NOMO-1 treated with dmso at 0.1 percent for 144 hours (cell line): ENCODE measurements at regions not wholly inside any gene's neighbourhood (a gene's known extent, or its start where the extent isn't known, plus 50 kb on each side); places are given as distances from the start of the nearest gene placed in this dataset.
"Not testable (repeated sequence)": the region's sequence is repeated elsewhere in the genome, so short reads cannot be mapped to it uniquely, and the experiment has no call there.

Experiments used
- DNase-seq: peaks from one replicate; lab custom pipeline; 2025; ENCODE audit not compliant: unreplicated experiment; lab: John Stamatoyannopoulos, UW

- DNase-seq: peak; percentile 22
Measured at GRCh38 chr2:175690113-175690837, 311.8 kb downstream of the LNPK start.

GRCh38 chr2:175688243-175688642 is 313.8 kb downstream of the LNPK start:
- no peak for DNase-seq

- no peak for DNase-seq
Measured at GRCh38 chr2:175687465-175687864, 314.6 kb downstream of the LNPK start.

GRCh38 chr2:175686002-175686401 is 316.1 kb downstream of the LNPK start:
- no peak for DNase-seq

GRCh38 chr2:175684466-175684865 is 317.6 kb downstream of the LNPK start:
- no peak for DNase-seq

GRCh38 chr2:175679728-175680127 is 322.3 kb downstream of the LNPK start:
- no peak for DNase-seq

GRCh38 chr2:175679231-175679630 is 322.8 kb downstream of the LNPK start:
- DNase-seq: no peak

- DNase-seq: no peak
Measured at GRCh38 chr2:175677880-175678279, 324.2 kb downstream of the LNPK start.

- no peak for DNase-seq
Measured at GRCh38 chr2:175676813-175677212, 325.3 kb downstream of the LNPK start.

GRCh38 chr2:175668804-175669203 is 333.3 kb downstream of the LNPK start:
- DNase-seq: not testable (repeated sequence)

- no peak for DNase-seq
Measured at GRCh38 chr2:175662335-175662734, 339.7 kb downstream of the LNPK start.

- no peak for DNase-seq
Measured at GRCh38 chr2:175648577-175649063, 353.4 kb downstream of the LNPK start.

- DNase-seq: no peak
Measured at GRCh38 chr2:175647058-175647457, 355.0 kb downstream of the LNPK start.

- DNase-seq: no peak
Measured at GRCh38 chr2:175640655-175641054, 361.4 kb downstream of the LNPK start.

- DNase-seq: no peak
Measured at GRCh38 chr2:175633227-175633626, 368.8 kb downstream of the LNPK start.

GRCh38 chr2:175631245-175631623 is 370.8 kb downstream of the LNPK start:
- no peak for DNase-seq

- peak; percentile 17 for DNase-seq
Measured at GRCh38 chr2:175630280-175631244, 371.5 kb downstream of the LNPK start.

GRCh38 chr2:175628243-175628642 is 373.8 kb downstream of the LNPK start:
- DNase-seq: no peak

- no peak for DNase-seq
Measured at GRCh38 chr2:175627405-175627804, 374.7 kb downstream of the LNPK start.

GRCh38 chr2:175626796-175627195 is 375.3 kb downstream of the LNPK start:
- no peak for DNase-seq

GRCh38 chr2:175624785-175625184 is 377.3 kb downstream of the LNPK start:
- DNase-seq: no peak

- no peak for DNase-seq
Measured at GRCh38 chr2:175624211-175624761, 377.8 kb downstream of the LNPK start.
